ENCODE measurements at regions not wholly inside any gene's neighbourhood (a gene's known extent, or its start where the extent isn't known, plus 50 kb on each side); places are given as distances from the start of the nearest gene placed in this dataset.

DNA sequence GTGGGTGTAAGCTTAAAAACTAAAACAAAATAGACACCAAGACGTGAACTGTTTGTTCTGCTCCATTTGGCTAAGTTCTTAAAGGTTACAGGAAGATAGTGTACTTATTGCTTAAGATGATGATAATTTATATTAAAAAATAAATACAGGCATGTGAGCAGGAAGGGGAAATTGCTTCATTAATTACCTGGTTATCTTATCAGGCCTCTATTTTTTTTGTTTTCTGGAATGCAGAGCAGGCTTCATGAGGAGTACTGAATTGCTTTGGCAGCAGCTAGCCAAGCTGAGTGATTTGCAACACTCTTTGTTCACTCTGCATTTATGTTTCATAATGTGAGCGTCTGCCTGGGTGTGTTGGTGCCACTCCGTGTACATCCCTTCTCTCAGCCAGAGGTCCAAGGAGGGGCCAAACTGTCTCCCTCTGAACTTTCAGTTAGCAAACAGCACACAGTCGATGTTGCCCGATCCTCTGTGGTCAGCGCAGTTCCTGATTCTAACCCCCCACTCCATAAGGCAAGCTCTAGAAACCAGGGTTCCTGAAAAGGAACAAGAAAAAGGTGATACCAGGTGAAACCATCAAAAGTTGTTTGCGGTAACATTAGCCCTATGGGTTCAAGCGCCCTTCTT lies 348.2 kb downstream of the SPRY1 start:
- no peak for DNase-seq (ENCODE audit: low read depth)

DNA sequence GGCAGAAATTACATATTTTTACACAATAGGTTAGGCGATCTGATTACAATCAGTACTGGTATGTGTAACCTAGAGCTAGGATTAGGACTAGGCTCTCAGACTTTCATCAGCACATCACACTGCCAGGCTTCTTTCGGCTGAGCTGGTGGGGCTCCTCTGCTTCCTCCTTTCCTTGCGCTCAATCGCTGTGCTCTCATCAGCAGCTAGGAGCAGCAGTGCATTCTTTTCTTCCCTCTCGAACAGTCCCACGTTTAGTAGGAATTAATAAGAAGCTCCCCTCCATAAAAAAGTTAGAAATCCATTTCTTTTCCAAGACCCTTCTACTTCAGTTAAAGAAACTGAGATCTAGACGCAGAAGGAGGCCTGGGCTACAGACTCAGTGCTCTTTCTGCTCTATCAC lies 350.4 kb downstream of the SPRY1 start:
- DNase-seq (ENCODE audit: low read depth), result no peak

GRCh38 chr4:123748806-123749205 lies 352.2 kb downstream of the SPRY1 start:
- no peak for DNase-seq (ENCODE audit: low read depth)

DNA sequence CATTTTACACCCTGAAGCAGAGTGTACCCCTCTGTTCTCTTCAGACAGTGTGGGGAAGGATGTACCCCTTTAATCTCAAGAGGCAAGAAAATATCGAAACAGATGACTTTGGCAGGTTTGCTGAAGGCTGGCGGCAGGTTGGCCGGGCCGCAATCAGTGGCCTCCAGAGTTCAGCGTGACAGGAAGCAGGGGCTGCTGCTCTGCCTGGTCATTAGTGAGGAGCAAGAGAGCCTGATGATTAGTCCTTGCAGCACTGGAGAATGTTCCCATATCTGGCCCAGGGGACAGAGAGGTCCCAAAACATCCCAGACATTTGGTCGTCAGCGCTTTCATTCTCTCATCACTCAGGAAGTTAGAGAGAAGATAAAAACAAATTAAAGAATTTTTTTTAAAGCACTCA lies 352.8 kb downstream of the SPRY1 start:
- no peak for DNase-seq (ENCODE audit: low read depth)

DNA sequence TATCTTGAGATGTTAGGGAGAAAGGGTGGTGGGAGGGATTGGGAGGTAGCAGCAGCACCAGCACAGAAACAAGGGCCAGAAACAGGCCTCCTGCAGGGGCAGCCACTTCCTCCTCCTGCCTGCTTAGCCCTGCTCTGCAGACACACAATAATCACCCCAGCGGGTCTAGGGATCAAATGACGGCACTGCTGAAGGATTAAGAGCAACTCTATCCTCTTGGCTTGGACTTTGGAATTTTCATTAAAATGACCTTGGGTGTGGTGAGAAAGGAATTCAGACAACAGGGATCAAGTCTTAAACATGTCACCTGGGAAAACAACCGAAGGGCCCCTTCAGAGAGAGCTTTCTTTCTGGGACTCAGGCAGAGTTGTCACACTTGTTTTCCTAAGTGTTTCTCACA lies 353.4 kb downstream of the SPRY1 start:
- peak; percentile 55 for DNase-seq (ENCODE audit: low read depth)

GRCh38 chr4:123755655-123756054 lies 359.1 kb downstream of the SPRY1 start:
- no peak for DNase-seq (ENCODE audit: low read depth)

DNA sequence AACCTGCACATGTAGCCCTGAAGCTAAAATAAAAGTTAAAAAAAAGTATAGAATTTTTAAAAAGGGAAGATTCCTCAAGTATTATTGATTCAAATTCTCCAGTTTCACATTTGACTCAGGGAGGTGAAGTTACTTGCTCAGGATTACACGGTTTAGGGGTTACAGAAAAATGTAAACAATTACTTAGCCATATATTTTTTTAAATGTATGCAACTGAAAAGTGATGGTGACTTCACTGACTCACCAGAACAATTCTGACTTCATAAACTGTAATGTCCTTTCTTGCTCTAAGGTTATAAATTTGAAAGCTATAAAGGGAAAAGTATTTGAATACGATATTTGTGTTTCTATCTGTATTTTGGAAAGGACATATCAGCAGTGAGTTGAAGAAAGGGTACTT lies 371.2 kb downstream of the SPRY1 start:
- no peak for DNase-seq (ENCODE audit: low read depth)

- DNase-seq (ENCODE audit: low read depth), result no peak
Measured at GRCh38 chr4:123770884-123771283, 374.3 kb downstream of the SPRY1 start.

- DNase-seq (ENCODE audit: low read depth), result no peak
Measured at GRCh38 chr4:123776267-123776666, 379.7 kb downstream of the SPRY1 start.

GRCh38 chr4:123777373-123777772 lies 380.8 kb downstream of the SPRY1 start:
- no peak for DNase-seq (ENCODE audit: low read depth)

GRCh38 chr4:123783151-123783790 lies 386.7 kb downstream of the SPRY1 start:
- DNase-seq (ENCODE audit: low read depth), result no peak

DNA sequence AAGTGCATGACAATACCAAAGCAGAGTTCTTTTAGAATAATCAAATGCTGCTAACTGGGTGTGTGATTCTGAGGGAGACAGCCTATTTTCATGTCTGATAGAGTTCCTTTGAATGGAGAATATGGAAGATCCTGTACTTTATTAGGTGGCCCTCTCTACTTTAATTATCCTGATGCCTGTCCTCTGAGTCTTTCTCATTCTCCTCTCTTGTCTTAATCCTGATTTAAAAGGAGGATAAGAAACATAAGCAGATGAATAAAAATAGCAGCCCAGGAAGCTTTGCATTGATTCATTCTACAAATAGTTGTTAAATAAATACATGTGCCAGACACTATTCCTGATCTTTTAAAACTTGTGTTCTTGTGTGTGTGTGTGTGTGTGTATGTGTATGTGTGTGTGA lies 387.3 kb downstream of the SPRY1 start:
- DNase-seq (ENCODE audit: low read depth), result peak; percentile 36

- peak; percentile 24 for DNase-seq (ENCODE audit: low read depth)
Measured at GRCh38 chr4:123784626-123785025, 388.0 kb downstream of the SPRY1 start.

- DNase-seq (ENCODE audit: low read depth), result peak; percentile 88
Measured at GRCh38 chr4:123785538-123785937, 388.9 kb downstream of the SPRY1 start.

- no peak for DNase-seq (ENCODE audit: low read depth)
Measured at GRCh38 chr4:123786163-123786915, 389.7 kb downstream of the SPRY1 start.

DNA sequence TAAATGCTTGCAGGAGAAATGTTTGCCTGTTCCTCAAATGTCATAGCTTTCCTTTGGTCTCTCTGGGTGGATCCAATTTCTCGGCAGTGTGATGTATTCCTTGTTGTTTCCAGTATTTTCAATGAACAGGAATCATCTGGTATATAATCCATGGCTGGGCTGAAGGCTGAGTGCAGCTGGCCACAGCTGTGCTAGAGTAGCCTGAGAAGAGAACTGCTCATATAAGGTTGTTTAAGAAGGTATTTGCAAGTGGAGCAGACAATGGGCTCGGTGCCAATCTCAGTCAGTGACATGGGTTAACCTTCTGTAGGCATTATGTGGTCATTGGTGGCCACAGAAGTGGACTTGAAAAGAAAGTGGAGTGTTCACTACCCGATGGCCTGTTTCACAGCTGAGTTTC lies 390.3 kb downstream of the SPRY1 start:
- DNase-seq (ENCODE audit: low read depth), result peak; percentile 79

GRCh38 chr4:123787512-123788080 lies 391.0 kb downstream of the SPRY1 start:
- no peak for DNase-seq (ENCODE audit: low read depth)

DNA sequence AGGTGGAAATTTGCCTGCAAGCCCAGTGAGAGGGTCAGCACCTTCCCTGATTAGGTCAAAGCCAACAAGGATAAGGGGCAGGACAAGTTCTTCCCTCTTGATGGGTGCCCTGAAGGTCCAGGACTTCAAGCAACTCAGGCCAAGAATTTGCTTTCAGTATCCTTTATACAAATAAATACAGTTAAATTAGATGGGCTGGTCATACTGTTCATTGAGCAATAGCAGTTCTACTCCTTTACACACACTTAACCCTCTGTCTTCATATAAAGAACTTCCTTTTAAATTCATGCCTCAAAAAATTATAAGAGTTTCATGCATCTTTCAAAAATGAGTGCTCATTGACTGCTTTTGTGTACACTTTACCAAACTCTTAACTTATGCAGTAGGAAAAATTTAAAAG lies 392.0 kb downstream of the SPRY1 start:
- no peak for DNase-seq (ENCODE audit: low read depth)

DNA sequence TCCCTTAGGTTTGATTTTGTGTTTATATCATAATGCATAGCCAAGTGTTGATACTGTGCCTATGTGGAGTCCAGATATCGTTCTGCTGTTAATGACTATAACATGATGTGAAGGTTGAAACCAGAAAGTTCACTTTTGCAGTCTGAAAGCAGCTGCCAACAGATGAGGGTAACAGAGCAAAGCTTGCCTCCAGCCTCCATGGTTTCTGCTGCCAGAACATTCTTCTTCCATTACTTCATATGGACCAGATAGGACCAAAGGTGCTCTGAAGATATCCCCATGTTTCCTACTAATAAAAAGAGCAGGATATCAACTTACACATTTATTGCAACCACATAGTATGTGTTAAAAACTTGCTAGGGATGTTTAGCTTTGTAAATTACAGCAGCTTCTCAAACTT lies 394.1 kb downstream of the SPRY1 start:
- no peak for DNase-seq (ENCODE audit: low read depth)

- DNase-seq (ENCODE audit: low read depth), result peak; percentile 52
Measured at GRCh38 chr4:123802082-123802645, 405.6 kb downstream of the SPRY1 start.

- DNase-seq (ENCODE audit: low read depth), result no peak
Measured at GRCh38 chr4:123802933-123803332, 406.3 kb downstream of the SPRY1 start.

GRCh38 chr4:123804196-123804721 lies 407.7 kb downstream of the SPRY1 start:
- DNase-seq (ENCODE audit: low read depth), result no peak
